HUES64 (cell line): ENCODE measurements at regions not wholly inside any gene's neighbourhood (a gene's known extent, or its start where the extent isn't known, plus 50 kb on each side); places are given as distances from the start of the nearest gene placed in this dataset.

ENCODE experiments used
- H3K27ac ChIP-seq: 2 replicates; pipeline ENCODE4 v1.7.0; 2013; ENCODE audit warnings: low read depth, low read length, inconsistent platforms
- H3K27me3 ChIP-seq: 2 replicates; pipeline ENCODE4 v1.6.1; 2013; ENCODE audit warnings: mild to moderate bottlenecking, low read length; ENCODE audit not compliant: insufficient read depth
- H3K36me3 ChIP-seq: 2 replicates; pipeline ENCODE4 v1.6.1; 2013; ENCODE audit warnings: mild to moderate bottlenecking, low read length; ENCODE audit not compliant: insufficient read depth
- H3K4me1 ChIP-seq: 2 replicates; pipeline ENCODE4 v1.6.1; 2013; ENCODE audit warnings: mild to moderate bottlenecking, low read length, moderate library complexity; ENCODE audit not compliant: insufficient read depth
- H3K4me3 ChIP-seq: 2 replicates; pipeline ENCODE4 v1.5.1; 2013; ENCODE audit warnings: mild to moderate bottlenecking, low read length, moderate library complexity
- H3K9ac ChIP-seq: 2 replicates; pipeline ENCODE4 v1.6.1; 2013; ENCODE audit warnings: mild to moderate bottlenecking, low read depth, low read length
- H3K9me3 ChIP-seq: 2 replicates; pipeline ENCODE4 v1.6.1; 2013; ENCODE audit warnings: low read depth, low read length; ENCODE audit not compliant: insufficient read depth
- WGBS: fragments of 150-250, 120-280 bp; methylation state at CpG from one replicate; pipeline ENCODE4 v1.1.7; 2013; ENCODE audit warnings: missing lambda C conversion rate; 5-methylcytosine and 5-hydroxymethylcytosine counted together

DNA sequence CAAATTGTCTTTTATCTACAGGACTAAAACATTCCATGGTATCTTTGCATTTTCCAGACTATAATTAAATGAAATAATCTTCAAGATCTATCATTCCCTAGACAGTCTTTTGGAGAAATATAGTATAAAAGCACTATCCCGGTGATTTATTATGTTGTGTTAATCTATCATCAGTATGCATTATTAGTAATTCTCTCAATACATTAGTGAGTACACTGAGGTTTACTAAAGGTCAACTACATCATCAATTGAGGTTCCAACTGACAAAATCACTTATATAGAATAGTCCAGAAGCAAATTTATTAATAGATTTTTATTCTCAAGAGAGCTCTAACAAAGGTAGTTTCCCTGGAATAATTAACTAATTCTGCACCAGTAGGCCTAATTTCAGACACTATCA is 169.6 kb downstream of the KCNA4 start:
- Histone ChIP-seq H3K27ac (no peak overlapping the region), H3K9ac (no peak overlapping the region), H3K9me3 (no peaks in the 10 kb centered on the region), H3K27me3 (no peaks in the 10 kb centered on the region), H3K4me3 (no peak overlapping the region), H3K36me3 (no peaks in the 10 kb centered on the region), H3K4me1 (0 out of 2 replicates have a peak, but pooled peaks cover 4% of the 10 kb centered on the region)
- WGBS = no CpG with 5 or more reads among the region's 1 CpG

DNA sequence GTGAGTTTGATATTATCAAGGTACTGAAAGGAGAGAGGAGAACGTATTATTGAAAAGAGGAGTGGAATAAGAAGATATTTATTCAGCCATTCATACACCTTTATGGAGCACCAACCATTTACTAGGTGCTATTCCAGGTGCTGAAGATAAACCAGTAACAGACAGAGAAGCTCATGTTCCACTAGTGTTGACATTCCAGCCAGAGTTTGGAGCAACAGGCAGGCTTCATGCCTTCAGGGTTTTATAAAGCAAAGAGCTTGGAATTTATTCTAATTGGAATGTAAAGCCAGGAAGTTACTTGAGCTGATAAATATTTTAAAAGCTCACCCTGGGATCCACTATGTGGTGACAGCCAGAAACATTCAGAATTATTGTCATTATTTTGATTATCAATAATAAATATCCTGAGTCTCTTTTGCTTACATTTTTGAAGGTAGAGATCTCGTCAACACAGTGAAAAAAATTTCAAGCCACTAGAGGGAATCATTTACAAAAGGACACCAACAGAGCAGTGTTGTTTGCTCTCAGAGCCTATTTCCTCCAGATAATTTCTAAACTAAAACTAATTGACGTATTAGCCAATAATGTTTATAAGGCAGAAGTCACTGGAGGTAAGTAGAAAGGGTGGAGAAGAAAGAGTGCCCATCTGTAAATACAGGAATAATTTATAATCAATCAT is 172.0 kb downstream of the KCNA4 start:
- Histone ChIP-seq H3K4me1 (0 out of 2 replicates have a peak, but pooled peaks cover 4% of the 10 kb centered on the region), H3K27ac (no peak overlapping the region), H3K36me3 (no peaks in the 10 kb centered on the region), H3K4me3 (no peak overlapping the region), H3K9me3 (no peaks in the 10 kb centered on the region), H3K9ac (no peak overlapping the region), H3K27me3 (no peaks in the 10 kb centered on the region)
- 37% methylated on average over 1 of the region's 3 CpGs for WGBS

GRCh38 chr11:29844031-29844430 is 172.8 kb downstream of the KCNA4 start:
- no peaks in the 10 kb centered on the region for H3K36me3 ChIP-seq
- H3K4me3 ChIP-seq = no peak overlapping the region
- H3K4me1 ChIP-seq = 0 out of 2 replicates have a peak, but pooled peaks cover 4% of the 10 kb centered on the region
- H3K27ac ChIP-seq = no peak overlapping the region
- WGBS = 96% methylated on average over 3 of the region's 3 CpGs
- H3K27me3 ChIP-seq = no peaks in the 10 kb centered on the region
- H3K9ac ChIP-seq = no peak overlapping the region
- H3K9me3 ChIP-seq = no peaks in the 10 kb centered on the region

GRCh38 chr11:29842061-29842460 is 174.8 kb downstream of the KCNA4 start:
- H3K9ac ChIP-seq = no peak overlapping the region
- H3K9me3 ChIP-seq = no peaks in the 10 kb centered on the region
- H3K27ac ChIP-seq = no peak overlapping the region
- no peaks in the 10 kb centered on the region for H3K27me3 ChIP-seq
- 0 out of 2 replicates have a peak, but pooled peaks cover 4% of the 10 kb centered on the region for H3K4me1 ChIP-seq
- H3K36me3 ChIP-seq = no peaks in the 10 kb centered on the region
- WGBS = 95% methylated on average over 3 of the region's 3 CpGs
- H3K4me3 ChIP-seq = no peak overlapping the region

- Histone ChIP-seq H3K4me1 (no peaks in the 10 kb centered on the region), H3K27me3 (no peaks in the 10 kb centered on the region), H3K9me3 (no peaks in the 10 kb centered on the region), H3K4me3 (no peak overlapping the region), H3K27ac (no peak overlapping the region), H3K9ac (no peak overlapping the region), H3K36me3 (no peaks in the 10 kb centered on the region)
- 96% methylated on average over 2 of the region's 2 CpGs for WGBS
These were observed 190.0 kb downstream of the KCNA4 start for GRCh38 chr11:29826878-29827277.

DNA sequence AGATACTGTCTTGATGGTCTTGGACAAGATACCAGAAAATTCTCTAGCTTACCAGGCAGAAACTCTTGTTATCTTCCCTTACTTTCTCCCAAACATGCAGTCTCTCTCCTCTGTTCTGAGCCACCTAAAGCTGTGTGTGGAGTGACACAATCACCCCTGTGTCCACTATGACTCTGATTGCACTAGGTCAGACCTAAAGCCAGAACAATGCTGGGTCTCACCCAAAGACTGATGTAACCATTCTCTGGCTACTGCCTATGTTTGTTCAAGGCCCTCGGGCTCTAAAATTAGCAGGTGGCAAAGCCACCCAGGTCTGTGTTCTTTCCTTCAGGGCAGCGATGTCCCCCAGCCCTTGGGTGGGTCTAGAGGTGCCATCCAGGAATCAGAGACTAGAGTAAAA is 200.5 kb downstream of the KCNA4 start:
- H3K36me3 ChIP-seq = no peaks in the 10 kb centered on the region
- no peaks in the 10 kb centered on the region for H3K4me1 ChIP-seq
- H3K4me3 ChIP-seq = no peak overlapping the region
- H3K27me3 ChIP-seq = no peaks in the 10 kb centered on the region
- H3K9ac ChIP-seq = no peak overlapping the region
- no peaks in the 10 kb centered on the region for H3K9me3 ChIP-seq
- H3K27ac ChIP-seq = no peak overlapping the region
- WGBS = 88% methylated on average over 2 of the region's 2 CpGs

DNA sequence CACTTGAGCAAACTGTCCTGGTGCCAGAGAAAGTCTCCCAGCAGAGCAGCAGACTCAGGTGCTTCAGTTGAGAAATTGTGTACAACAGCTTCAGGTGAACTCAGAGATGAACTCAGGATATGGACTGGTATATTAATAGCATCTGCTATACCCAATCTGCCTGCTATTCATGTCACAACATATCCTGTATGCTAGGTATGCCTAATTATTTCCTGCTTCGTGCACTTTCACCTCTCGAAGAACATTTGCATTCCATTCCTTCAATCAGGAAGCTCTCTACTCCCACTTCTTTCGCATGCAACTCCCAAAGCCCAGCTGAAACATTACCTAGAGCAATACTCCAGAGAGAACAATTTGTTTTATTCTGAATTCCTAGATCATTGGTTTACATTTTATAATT is 207.7 kb downstream of the KCNA4 start:
- H3K27ac ChIP-seq = no peak overlapping the region
- H3K36me3 ChIP-seq = no peaks in the 10 kb centered on the region
- H3K9me3 ChIP-seq = no peaks in the 10 kb centered on the region
- no peak overlapping the region for H3K9ac ChIP-seq
- 71% methylated on average over 3 of the region's 3 CpGs for WGBS
- H3K4me1 ChIP-seq = peaks cover 6% of the 10 kb centered on the region
- H3K4me3 ChIP-seq = no peak overlapping the region
- H3K27me3 ChIP-seq = no peaks in the 10 kb centered on the region

DNA sequence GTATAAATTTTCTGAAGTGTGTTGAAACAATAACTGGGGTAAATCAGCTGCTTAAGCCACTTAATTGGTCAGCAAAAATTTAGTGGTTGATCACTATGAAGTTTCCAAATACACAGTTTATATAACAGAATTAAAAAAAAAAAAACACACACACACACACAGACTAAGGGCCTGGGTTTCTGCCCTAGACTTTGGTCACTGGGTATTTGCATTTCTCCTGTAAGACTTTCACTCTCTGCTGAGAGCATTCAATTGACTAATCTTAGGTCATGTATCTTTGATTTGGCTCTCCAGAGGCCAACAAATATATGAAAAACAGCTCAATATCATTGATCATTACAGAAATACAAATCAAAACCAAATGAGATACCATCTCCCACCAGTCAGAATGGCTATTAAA is 214.3 kb downstream of the KCNA4 start:
- Histone ChIP-seq H3K27me3 (no peaks in the 10 kb centered on the region), H3K9ac (no peak overlapping the region), H3K27ac (no peak overlapping the region), H3K36me3 (no peaks in the 10 kb centered on the region), H3K4me1 (no peaks in the 10 kb centered on the region), H3K9me3 (no peaks in the 10 kb centered on the region), H3K4me3 (no peak overlapping the region)

- WGBS = 92% methylated on average over 1 of the region's 1 CpG
- no peak overlapping the region for H3K27ac ChIP-seq
- H3K9me3 ChIP-seq = no peaks in the 10 kb centered on the region
- H3K27me3 ChIP-seq = no peaks in the 10 kb centered on the region
- H3K4me3 ChIP-seq = no peak overlapping the region
- no peaks in the 10 kb centered on the region for H3K36me3 ChIP-seq
- no peak overlapping the region for H3K9ac ChIP-seq
- H3K4me1 ChIP-seq = no peaks in the 10 kb centered on the region
These were observed 215.3 kb downstream of the KCNA4 start for GRCh38 chr11:29801561-29801960.

GRCh38 chr11:29786092-29786491 is 230.7 kb downstream of the KCNA4 start:
- no peaks in the 10 kb centered on the region for H3K27me3 ChIP-seq
- H3K36me3 ChIP-seq = no peaks in the 10 kb centered on the region
- 100% methylated on average over 1 of the region's 1 CpG for WGBS
- H3K9me3 ChIP-seq = peaks cover 4% of the 10 kb centered on the region; the same call in 1 of the 2 replicates
- H3K4me3 ChIP-seq = no peak overlapping the region
- H3K4me1 ChIP-seq = peaks cover 3% of the 10 kb centered on the region; the same call in 1 of the 2 replicates
- no peak overlapping the region for H3K9ac ChIP-seq
- H3K27ac ChIP-seq = no peak overlapping the region

DNA sequence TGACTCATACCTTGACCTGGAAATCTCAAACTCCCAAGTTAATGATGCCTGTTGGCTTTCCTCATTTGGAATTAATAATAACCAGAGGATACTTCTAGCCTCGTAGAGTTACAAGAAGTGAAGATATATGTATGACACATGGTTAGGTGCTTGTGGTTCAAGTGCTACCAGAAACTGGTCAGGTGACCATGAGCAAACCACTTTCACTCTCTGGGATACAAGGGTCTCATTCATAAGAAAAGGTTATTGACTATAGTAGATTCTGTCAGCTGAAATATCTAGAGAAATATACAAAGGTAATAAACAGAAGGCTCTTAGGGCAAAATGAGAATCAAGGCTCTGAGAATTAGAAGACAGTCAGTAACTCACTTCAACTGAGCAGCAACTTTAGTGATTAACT is 233.3 kb downstream of the KCNA4 start:
- 100% methylated on average over 1 of the region's 1 CpG for WGBS
- no peaks in the 10 kb centered on the region for H3K27me3 ChIP-seq
- H3K27ac ChIP-seq = no peak overlapping the region
- no peak overlapping the region for H3K4me3 ChIP-seq
- H3K9ac ChIP-seq = no peak overlapping the region
- H3K9me3 ChIP-seq = no peaks in the 10 kb centered on the region
- H3K36me3 ChIP-seq = no peaks in the 10 kb centered on the region
- H3K4me1 ChIP-seq = peaks cover 10% of the 10 kb centered on the region; the same call in 1 of the 2 replicates

- Histone ChIP-seq H3K9ac (no peak overlapping the region), H3K4me3 (no peak overlapping the region), H3K4me1 (peaks cover 10% of the 10 kb centered on the region; the same call in 1 of the 2 replicates), H3K36me3 (no peaks in the 10 kb centered on the region), H3K9me3 (no peaks in the 10 kb centered on the region), H3K27ac (no peak overlapping the region), H3K27me3 (no peaks in the 10 kb centered on the region)
- WGBS = 88% methylated on average over 1 of the region's 1 CpG
These were observed 234.4 kb downstream of the KCNA4 start for GRCh38 chr11:29782447-29782846.
